ENCODE measurements at regions not wholly inside any gene's neighbourhood (a gene's known extent, or its start where the extent isn't known, plus 50 kb on each side); places are given as distances from the start of the nearest gene placed in this dataset.
A peak's percentile ranks its signal among the peaks of the same experiment; 100 is the strongest.

GRCh38 chr12:92630968-92631367 lies 71.8 kb upstream of the PLEKHG7 start:
- POLR2A ChIA-PET, result no interaction called here
- Histone ChIP-seq H4K20me1 (ENCODE audit: insufficient read depth, low read length) (no peaks in the 10 kb centered on the region), H3K4me3 (ENCODE audit: low read depth, low read length, poor library complexity, severe bottlenecking) (no peak overlapping the region), H3K9me2 (ENCODE audit: insufficient read depth, low read length) (no peaks in the 10 kb centered on the region), H3K9me3 (ENCODE audit: low read length) (no peaks in the 10 kb centered on the region), H3K4me1 (ENCODE audit: insufficient read depth, low read length, poor library complexity, severe bottlenecking) (no peaks in the 10 kb centered on the region), H3K27ac (ENCODE audit: low read depth, low read length, poor library complexity, severe bottlenecking) (no peak overlapping the region), H3K36me3 (ENCODE audit: insufficient read depth, low read length) (no peaks in the 10 kb centered on the region), H2AFZ (ENCODE audit: low read length) (no peak overlapping the region), H3K4me2 (ENCODE audit: low read length) (no peak overlapping the region), H3K79me2 (ENCODE audit: insufficient read depth, low read depth, low read length) (no peaks in the 10 kb centered on the region)
- TF ChIP-seq EZH2phosphoT487 (IDR thresholded peaks at IDR 0.05; ENCODE audit: borderline replicate concordance, low read depth, low read length) (no peak), CTCF (conservative IDR thresholded peaks at IDR 0.05; ENCODE audit: low read length) (no peak)
- intact Hi-C loops (cut with micrococcal nuclease; ENCODE audit: unreplicated experiment), result no loop called here
- no TSS peak for BruUV-seq (replicated peaks)
- no peak for DNase-seq (ENCODE audit: low spot score)
- CTCF ChIA-PET (ENCODE audit: unreplicated experiment), result no interaction called here

- Histone ChIP-seq H3K4me1 (ENCODE audit: insufficient read depth, low read length, poor library complexity, severe bottlenecking) (no peaks in the 10 kb centered on the region), H2AFZ (ENCODE audit: low read length) (peak overlapping the region; percentile 11; the same call in 1 of the 2 replicates), H3K4me3 (ENCODE audit: low read depth, low read length, poor library complexity, severe bottlenecking) (no peak overlapping the region), H3K79me2 (ENCODE audit: insufficient read depth, low read depth, low read length) (no peaks in the 10 kb centered on the region), H3K9me2 (ENCODE audit: insufficient read depth, low read length) (no peaks in the 10 kb centered on the region), H3K36me3 (ENCODE audit: insufficient read depth, low read length) (no peaks in the 10 kb centered on the region), H4K20me1 (ENCODE audit: insufficient read depth, low read length) (no peaks in the 10 kb centered on the region), H3K4me2 (ENCODE audit: low read length) (no peak overlapping the region), H3K9me3 (ENCODE audit: low read length) (no peaks in the 10 kb centered on the region), H3K27ac (ENCODE audit: low read depth, low read length, poor library complexity, severe bottlenecking) (no peak overlapping the region)
- TF ChIP-seq CTCF (conservative IDR thresholded peaks at IDR 0.05; ENCODE audit: low read length), result no peak
- no peak for TF ChIP-seq EZH2phosphoT487 (IDR thresholded peaks at IDR 0.05; ENCODE audit: borderline replicate concordance, low read depth, low read length)
- BruUV-seq (replicated peaks), result no TSS peak
- POLR2A ChIA-PET, result interaction anchor here (0.7 to 1.1 kb wide), 4 partner anchors 12 to 1049 kb away, joined by 3 to 8 read pairs (median 4); no protein-coding TSS in a partner anchor
- no peak for DNase-seq (ENCODE audit: low spot score)
- CTCF ChIA-PET (ENCODE audit: unreplicated experiment), result no interaction called here
- intact Hi-C loops (cut with micrococcal nuclease; ENCODE audit: unreplicated experiment), result no loop called here
Measured at GRCh38 chr12:92629349-92630065, 73.3 kb upstream of the PLEKHG7 start.

- Histone ChIP-seq H3K9me2 (ENCODE audit: insufficient read depth, low read length) (no peaks in the 10 kb centered on the region), H3K4me2 (ENCODE audit: low read length) (no peak overlapping the region), H3K36me3 (ENCODE audit: insufficient read depth, low read length) (no peaks in the 10 kb centered on the region), H3K79me2 (ENCODE audit: insufficient read depth, low read depth, low read length) (no peaks in the 10 kb centered on the region), H2AFZ (ENCODE audit: low read length) (no peak overlapping the region), H3K27ac (ENCODE audit: low read depth, low read length, poor library complexity, severe bottlenecking) (no peak overlapping the region), H3K9me3 (ENCODE audit: low read length) (no peaks in the 10 kb centered on the region), H3K4me3 (ENCODE audit: low read depth, low read length, poor library complexity, severe bottlenecking) (no peak overlapping the region), H4K20me1 (ENCODE audit: insufficient read depth, low read length) (no peaks in the 10 kb centered on the region), H3K4me1 (ENCODE audit: insufficient read depth, low read length, poor library complexity, severe bottlenecking) (no peaks in the 10 kb centered on the region)
- BruUV-seq (replicated peaks), result no TSS peak
- TF ChIP-seq CTCF (conservative IDR thresholded peaks at IDR 0.05; ENCODE audit: low read length) (no peak), EZH2phosphoT487 (IDR thresholded peaks at IDR 0.05; ENCODE audit: borderline replicate concordance, low read depth, low read length) (no peak)
- no peak for DNase-seq (ENCODE audit: low spot score)
- CTCF ChIA-PET (ENCODE audit: unreplicated experiment), result no interaction called here
- POLR2A ChIA-PET, result interaction anchor here (0.7 kb wide), 1 partner anchor 49 kb away, joined by 3 read pairs; no protein-coding TSS in a partner anchor
- intact Hi-C loops (cut with micrococcal nuclease; ENCODE audit: unreplicated experiment), result no loop called here
Measured at GRCh38 chr12:92628476-92628875, 74.3 kb upstream of the PLEKHG7 start.

All from OCI-LY7 (cell line).